ENCODE measurements at regions not wholly inside any gene's neighbourhood (a gene's known extent, or its start where the extent isn't known, plus 50 kb on each side); places are given as distances from the start of the nearest gene placed in this dataset.

DNA sequence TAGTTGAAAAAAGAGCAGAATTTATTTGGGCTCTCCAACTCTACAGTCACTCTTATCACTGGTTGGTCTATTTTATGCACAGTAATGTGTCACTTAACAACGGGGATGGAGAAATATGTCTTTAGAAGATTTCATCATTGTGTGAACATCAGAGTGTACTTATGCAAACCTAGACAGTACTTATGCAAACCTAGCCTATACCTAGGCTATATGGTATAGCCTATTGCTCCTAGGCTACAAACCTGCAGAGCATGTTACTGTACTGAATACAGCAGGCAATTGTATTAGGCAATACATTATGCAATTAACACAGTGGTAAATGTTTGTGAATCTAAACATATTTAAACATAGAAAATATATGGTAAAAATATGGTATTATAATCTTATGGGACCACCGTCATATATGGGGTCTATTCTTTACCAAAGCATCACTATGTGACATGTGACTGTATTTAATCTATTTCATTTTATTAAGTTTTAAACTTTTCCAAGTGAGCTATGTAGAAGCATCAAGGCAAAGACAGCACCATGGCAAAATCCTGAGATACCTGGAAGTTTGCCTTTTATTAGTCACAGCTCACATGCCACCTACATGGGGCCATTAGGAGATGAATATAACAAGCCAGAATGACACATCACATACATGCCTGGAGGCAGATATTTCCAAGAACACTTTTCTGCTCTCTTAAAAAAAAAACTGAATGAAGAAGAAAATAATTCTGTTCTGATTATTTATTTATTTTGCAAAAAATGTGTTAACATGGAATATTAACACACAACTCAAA is 537.4 kb downstream of the TUSC7 start:
- H3K4me1 Mint-ChIP-seq (ENCODE audit: unreplicated experiment): no peaks in the 10 kb centered on the region
- DNase-seq (ENCODE audit: extremely low spot score, unreplicated experiment): no peak
- no peak overlapping the region for H3K27ac Mint-ChIP-seq
- H3K36me3 Mint-ChIP-seq: no peaks in the 10 kb centered on the region
- no peak overlapping the region for H3K4me3 Mint-ChIP-seq
- no peaks in the 10 kb centered on the region for H3K27me3 Mint-ChIP-seq
- no peaks in the 10 kb centered on the region for H3K9me3 Mint-ChIP-seq
- TF ChIP-seq, protein P1, sequence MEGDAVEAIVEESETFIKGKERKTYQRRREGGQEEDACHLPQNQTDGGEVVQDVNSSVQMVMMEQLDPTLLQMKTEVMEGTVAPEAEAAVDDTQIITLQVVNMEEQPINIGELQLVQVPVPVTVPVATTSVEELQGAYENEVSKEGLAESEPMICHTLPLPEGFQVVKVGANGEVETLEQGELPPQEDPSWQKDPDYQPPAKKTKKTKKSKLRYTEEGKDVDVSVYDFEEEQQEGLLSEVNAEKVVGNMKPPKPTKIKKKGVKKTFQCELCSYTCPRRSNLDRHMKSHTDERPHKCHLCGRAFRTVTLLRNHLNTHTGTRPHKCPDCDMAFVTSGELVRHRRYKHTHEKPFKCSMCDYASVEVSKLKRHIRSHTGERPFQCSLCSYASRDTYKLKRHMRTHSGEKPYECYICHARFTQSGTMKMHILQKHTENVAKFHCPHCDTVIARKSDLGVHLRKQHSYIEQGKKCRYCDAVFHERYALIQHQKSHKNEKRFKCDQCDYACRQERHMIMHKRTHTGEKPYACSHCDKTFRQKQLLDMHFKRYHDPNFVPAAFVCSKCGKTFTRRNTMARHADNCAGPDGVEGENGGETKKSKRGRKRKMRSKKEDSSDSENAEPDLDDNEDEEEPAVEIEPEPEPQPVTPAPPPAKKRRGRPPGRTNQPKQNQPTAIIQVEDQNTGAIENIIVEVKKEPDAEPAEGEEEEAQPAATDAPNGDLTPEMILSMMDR (conservative IDR thresholded peaks at IDR 0.05): no peak

DNA sequence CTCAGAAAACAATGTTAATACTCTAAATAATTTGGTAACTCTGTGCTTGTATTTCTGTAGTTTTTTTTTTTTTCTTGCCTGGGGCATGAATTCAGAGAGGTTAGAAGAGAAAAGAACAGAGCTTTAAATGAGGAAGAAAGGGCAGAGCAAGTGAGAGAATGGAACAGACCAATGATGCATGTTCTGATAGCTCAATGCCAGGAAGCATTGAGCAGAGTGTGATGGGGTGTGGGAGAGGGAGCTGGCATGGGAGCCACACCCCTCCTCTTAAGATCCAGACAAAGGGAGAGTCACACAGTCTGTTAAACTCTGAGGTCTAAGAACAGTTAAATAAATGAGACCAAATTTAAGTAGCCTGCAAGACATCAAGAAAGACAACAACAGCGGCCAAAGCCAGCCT is 538.6 kb downstream of the TUSC7 start:
- H3K27me3 Mint-ChIP-seq: no peaks in the 10 kb centered on the region
- no peaks in the 10 kb centered on the region for H3K9me3 Mint-ChIP-seq
- no peaks in the 10 kb centered on the region for H3K4me1 Mint-ChIP-seq (ENCODE audit: unreplicated experiment)

DNA sequence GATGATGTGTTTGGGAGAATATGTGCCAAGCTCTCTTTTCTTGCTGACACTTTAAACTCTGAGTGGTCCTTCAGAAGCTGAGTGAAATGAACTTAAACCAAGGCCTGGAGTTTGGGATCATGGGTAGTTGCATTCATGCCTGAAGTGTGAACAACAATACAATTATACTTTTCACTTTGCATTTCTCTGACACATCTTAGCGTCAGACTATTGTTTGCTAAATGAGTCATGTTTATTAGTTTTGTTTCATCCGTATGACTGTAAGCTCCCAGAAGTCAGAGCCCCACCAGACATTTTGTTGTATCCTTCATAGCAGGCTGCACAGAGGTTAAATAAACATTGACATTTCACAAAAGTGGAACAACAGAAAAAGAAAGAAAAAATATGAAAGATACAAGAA is 542.6 kb downstream of the TUSC7 start:
- Mint-ChIP-seq H3K36me3 (no peaks in the 10 kb centered on the region), H3K27ac (no peak overlapping the region), H3K4me3 (no peak overlapping the region), H3K4me1 (ENCODE audit: unreplicated experiment) (no peaks in the 10 kb centered on the region), H3K9me3 (no peaks in the 10 kb centered on the region), H3K27me3 (no peaks in the 10 kb centered on the region)
- TF ChIP-seq, protein P1 (conservative IDR thresholded peaks at IDR 0.05): no peak
- DNase-seq (ENCODE audit: extremely low spot score, unreplicated experiment): no peak

More for the DNA sequence above, 538.6 kb downstream of the TUSC7 start:
- Mint-ChIP-seq H3K27ac (peak overlapping the region; percentile 9), H3K36me3 (no peaks in the 10 kb centered on the region), H3K4me3 (no peak overlapping the region)
- no peak for DNase-seq (ENCODE audit: extremely low spot score, unreplicated experiment)
- TF ChIP-seq, protein P1 (conservative IDR thresholded peaks at IDR 0.05): no peak

DNA sequence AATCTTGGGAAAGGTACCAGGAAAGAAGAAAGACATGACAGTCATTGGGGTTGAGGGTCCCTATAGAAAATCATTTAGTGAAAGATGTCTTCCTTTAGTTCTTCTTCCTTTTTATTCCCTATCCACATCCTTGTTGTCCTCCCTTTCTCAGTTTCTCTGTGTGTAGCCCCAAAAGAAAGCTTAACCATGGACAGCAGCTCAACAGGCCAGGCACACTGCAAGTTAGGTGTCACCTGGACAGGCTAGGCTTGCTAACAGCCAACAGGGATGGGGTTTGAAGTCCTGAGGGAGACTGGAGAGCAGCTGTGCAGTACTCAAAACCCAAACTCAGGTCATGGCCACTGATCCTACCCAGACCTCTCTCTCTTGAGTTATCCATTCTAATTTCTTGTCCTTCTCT is 543.1 kb downstream of the TUSC7 start:
- H3K4me3 Mint-ChIP-seq: no peak overlapping the region
- H3K4me1 Mint-ChIP-seq (ENCODE audit: unreplicated experiment): no peaks in the 10 kb centered on the region
- no peak overlapping the region for H3K27ac Mint-ChIP-seq
- no peaks in the 10 kb centered on the region for H3K9me3 Mint-ChIP-seq
- H3K36me3 Mint-ChIP-seq: no peaks in the 10 kb centered on the region
- H3K27me3 Mint-ChIP-seq: no peaks in the 10 kb centered on the region
- DNase-seq (ENCODE audit: extremely low spot score, unreplicated experiment): no peak
- TF ChIP-seq, protein P1 (conservative IDR thresholded peaks at IDR 0.05): no peak

DNA sequence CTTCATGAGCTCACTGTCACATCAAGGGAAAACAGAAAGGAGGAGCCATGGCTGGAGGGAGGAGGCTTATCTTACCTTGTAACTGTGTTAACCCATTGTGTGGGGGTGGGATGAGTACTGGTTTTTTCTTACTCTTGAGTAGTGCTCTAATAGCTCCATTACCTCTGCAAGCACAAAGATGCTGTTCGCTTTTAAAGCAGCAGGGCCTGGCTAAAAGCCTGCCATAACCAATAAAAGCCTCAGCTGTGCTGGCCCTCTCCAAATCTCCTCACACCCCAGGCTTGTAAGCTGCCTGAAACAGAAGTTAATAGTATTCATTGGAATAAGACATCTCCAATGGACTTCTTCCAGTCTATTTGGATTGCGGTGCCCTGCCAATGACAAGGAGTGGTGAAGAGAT is 544.1 kb downstream of the TUSC7 start:
- H3K36me3 Mint-ChIP-seq: no peaks in the 10 kb centered on the region
- TF ChIP-seq, protein P1 (conservative IDR thresholded peaks at IDR 0.05): no peak
- H3K4me1 Mint-ChIP-seq (ENCODE audit: unreplicated experiment): no peaks in the 10 kb centered on the region
- H3K4me3 Mint-ChIP-seq: no peak overlapping the region
- no peak overlapping the region for H3K27ac Mint-ChIP-seq
- H3K9me3 Mint-ChIP-seq: no peaks in the 10 kb centered on the region
- DNase-seq (ENCODE audit: extremely low spot score, unreplicated experiment): no peak
- H3K27me3 Mint-ChIP-seq: no peaks in the 10 kb centered on the region

Data from type B pancreatic cell (in vitro differentiated cells).